ENCODE measurements at regions not wholly inside any gene's neighbourhood (a gene's known extent, or its start where the extent isn't known, plus 50 kb on each side); places are given as distances from the start of the nearest gene placed in this dataset.

GRCh38 chr6:121617388-121617787 lies 181.9 kb downstream of the GJA1 start:
- Histone ChIP-seq H3K9ac (ENCODE audit: low read depth in 1 of 2, low read length in 2 of 2) (no peak overlapping the region), H3K36me3 (ENCODE audit: control insufficient read depth in 4 of 4, insufficient read depth in 3 of 4, low read depth in 1 of 4, low read length in 3 of 4) (no peaks in the 10 kb centered on the region), H3K4me3 (ENCODE audit: low read depth in 1 of 3, low read length in 3 of 3) (no peak overlapping the region), H3K9me3 (ENCODE audit: control insufficient read depth in 4 of 4, low read length in 3 of 4) (no peaks in the 10 kb centered on the region), H3K27me3 (ENCODE audit: control insufficient read depth in 4 of 4, insufficient read depth in 4 of 4, low read length in 3 of 4) (peaks cover 0 to 3% (median 0%) of the 10 kb centered on the region in 4 donors), H3K27ac (ENCODE audit: low read depth in 1 of 2, low read length in 2 of 2) (no peak overlapping the region), H3K4me1 (ENCODE audit: control insufficient read depth in 4 of 4, insufficient read depth in 4 of 4, low read length in 3 of 4) (no peaks in the 10 kb centered on the region)
- TF ChIP-seq EGR1 (IDR thresholded peaks at IDR 0.05; ENCODE audit: low read depth in 2 of 2) = no peak
- TF ChIP-seq JUND (IDR thresholded peaks at IDR 0.05) = no peak
- TF ChIP-seq RAD21 (IDR thresholded peaks at IDR 0.05) = no peak
- no peak for TF ChIP-seq CTCF (IDR thresholded peaks at IDR 0.05; ENCODE audit: low read depth, low read length, missing input control)
- no peak for TF ChIP-seq SP1 (IDR thresholded peaks at IDR 0.05)
- TF ChIP-seq GABPA (IDR thresholded peaks at IDR 0.05 in 1 of 2, conservative IDR thresholded peaks at IDR 0.05 in 1 of 2) = no peak
- no peak for TF ChIP-seq ZBTB33 (IDR thresholded peaks at IDR 0.05)
- TF ChIP-seq FOXA2 (IDR thresholded peaks at IDR 0.05) = no peak
- DNase-seq (ENCODE audit: low spot score) = no peak

DNA sequence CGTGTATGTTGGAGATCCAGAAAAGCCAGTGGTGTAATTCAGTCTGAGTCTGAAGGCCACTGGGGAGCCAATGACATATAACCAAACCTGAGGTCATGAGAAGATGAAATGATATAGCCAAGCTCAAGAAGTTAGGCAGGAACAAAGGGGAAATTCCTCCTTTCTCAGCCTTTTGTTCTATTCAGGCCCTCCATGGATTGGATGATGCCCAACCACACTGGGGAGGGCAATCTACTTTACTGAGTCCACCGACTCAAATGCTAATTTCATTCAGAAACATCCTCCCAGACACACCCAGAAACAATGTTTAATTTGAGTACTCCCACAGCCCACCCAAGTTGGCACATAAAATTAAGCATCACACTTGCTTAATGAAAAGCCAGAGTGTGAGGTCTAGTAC lies 183.6 kb downstream of the GJA1 start:
- Histone ChIP-seq H3K27me3 (ENCODE audit: control insufficient read depth in 4 of 4, insufficient read depth in 4 of 4, low read length in 3 of 4) (no peaks in the 10 kb centered on the region), H3K36me3 (ENCODE audit: control insufficient read depth in 4 of 4, insufficient read depth in 3 of 4, low read depth in 1 of 4, low read length in 3 of 4) (no peaks in the 10 kb centered on the region), H3K9me3 (ENCODE audit: control insufficient read depth in 4 of 4, low read length in 3 of 4) (no peaks in the 10 kb centered on the region), H3K4me3 (ENCODE audit: low read depth in 1 of 3, low read length in 3 of 3) (no peak overlapping the region), H3K4me1 (ENCODE audit: control insufficient read depth in 4 of 4, insufficient read depth in 4 of 4, low read length in 3 of 4) (no peaks in the 10 kb centered on the region), H3K27ac (ENCODE audit: low read depth in 1 of 2, low read length in 2 of 2) (no peak overlapping the region), H3K9ac (ENCODE audit: low read depth in 1 of 2, low read length in 2 of 2) (no peak overlapping the region)
- no peak for TF ChIP-seq RXRA (IDR thresholded peaks at IDR 0.05)
- TF ChIP-seq YY1 (IDR thresholded peaks at IDR 0.05) = no peak
- no peak for DNase-seq (ENCODE audit: low spot score)
- WGBS = 47% methylated on average over 2 of the region's 2 CpGs

DNA sequence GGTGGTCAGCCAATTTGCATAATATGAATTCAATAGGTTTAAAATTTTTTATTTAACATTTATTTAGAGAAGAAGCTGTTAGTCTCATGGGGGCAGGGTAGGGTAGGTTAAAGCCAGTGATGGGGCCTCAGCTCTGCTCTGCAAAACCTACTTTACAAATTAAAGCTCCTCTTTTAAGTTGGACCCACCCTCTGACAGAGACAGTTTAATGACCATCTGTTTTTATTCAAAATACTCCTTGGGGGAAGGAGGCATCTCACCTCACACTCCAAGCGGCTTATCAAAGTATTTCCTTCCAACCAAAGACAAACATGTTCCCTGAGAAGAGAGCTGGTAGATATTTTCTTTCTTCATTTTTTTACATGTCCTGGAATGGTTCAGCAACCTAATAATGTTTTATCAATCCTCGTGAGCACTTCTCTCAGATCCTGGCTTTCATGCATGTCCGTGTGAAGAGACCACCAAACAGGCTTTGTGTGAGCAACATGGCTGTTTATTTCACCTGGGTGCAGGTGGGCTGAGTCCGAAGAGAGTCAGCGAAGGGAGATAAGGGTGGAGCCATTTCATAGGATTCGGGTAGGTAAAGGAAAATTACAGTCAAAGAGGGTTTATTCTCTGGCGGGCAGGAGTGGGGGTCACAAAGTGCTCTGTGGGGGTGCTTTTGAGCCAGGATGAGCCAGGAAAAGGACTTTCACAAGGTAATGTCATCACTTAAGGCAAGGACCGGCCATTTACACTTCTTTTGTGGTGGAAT lies 184.7 kb downstream of the GJA1 start:
- H3K27ac ChIP-seq (ENCODE audit: low read depth in 1 of 2, low read length in 2 of 2) = no peak overlapping the region
- no peaks in the 10 kb centered on the region for H3K9me3 ChIP-seq (ENCODE audit: control insufficient read depth in 4 of 4, low read length in 3 of 4)
- TF ChIP-seq NR2F2 (IDR thresholded peaks at IDR 0.05) = no peak
- no peak for TF ChIP-seq REST (IDR thresholded peaks at IDR 0.05)
- TF ChIP-seq SP1 (IDR thresholded peaks at IDR 0.05) = no peak
- no peak for TF ChIP-seq ATF3 (IDR thresholded peaks at IDR 0.05)
- no peak for TF ChIP-seq GABPA (IDR thresholded peaks at IDR 0.05 in 1 of 2, conservative IDR thresholded peaks at IDR 0.05 in 1 of 2)
- no peak for TF ChIP-seq HNF4G (IDR thresholded peaks at IDR 0.05)
- no peak for TF ChIP-seq FOXA2 (IDR thresholded peaks at IDR 0.05)
- TF ChIP-seq FOXA1 (IDR thresholded peaks at IDR 0.05) = no peak
- TF ChIP-seq MAX (IDR thresholded peaks at IDR 0.05) = no peak
- no peak for TF ChIP-seq TAF1 (conservative IDR thresholded peaks at IDR 0.05)
- TF ChIP-seq ZBTB33 (IDR thresholded peaks at IDR 0.05) = no peak
- TF ChIP-seq JUND (IDR thresholded peaks at IDR 0.05) = no peak
- no peak for TF ChIP-seq YY1 (IDR thresholded peaks at IDR 0.05)
- no peak for TF ChIP-seq HNF4A (conservative IDR thresholded peaks at IDR 0.05)

More for the DNA sequence above, 184.7 kb downstream of the GJA1 start:
- 54% methylated on average over 7 of the region's 8 CpGs for WGBS
- DNase-seq (ENCODE audit: low spot score) = no peak
- Histone ChIP-seq H3K4me3 (ENCODE audit: low read depth in 1 of 3, low read length in 3 of 3) (no peak overlapping the region), H3K36me3 (ENCODE audit: control insufficient read depth in 4 of 4, insufficient read depth in 3 of 4, low read depth in 1 of 4, low read length in 3 of 4) (no peaks in the 10 kb centered on the region), H3K9ac (ENCODE audit: low read depth in 1 of 2, low read length in 2 of 2) (no peak overlapping the region), H3K27me3 (ENCODE audit: control insufficient read depth in 4 of 4, insufficient read depth in 4 of 4, low read length in 3 of 4) (no peaks in the 10 kb centered on the region), H3K4me1 (ENCODE audit: control insufficient read depth in 4 of 4, insufficient read depth in 4 of 4, low read length in 3 of 4) (no peaks in the 10 kb centered on the region)

Data from liver (tissue), 8 donors.